PC-3 (cell line): ENCODE measurements at regions not wholly inside any gene's neighbourhood (a gene's known extent, or its start where the extent isn't known, plus 50 kb on each side); places are given as distances from the start of the nearest gene placed in this dataset.

ENCODE experiments used
- ATAC-seq: fragments of 200-7000 bp; cut with Tn5 transposase; 2 replicates; pipeline ENCODE4 v1.9.1; 2020; ENCODE audit warnings: mild to moderate bottlenecking, moderate library complexity
- BruUV-seq: library from RNA; stranded (reverse); fragments of 400-500 nt; replicated peaks from 2 replicates; lab custom pipeline; 2021; lab: Mats Ljungman, UMichigan
- CTCF ChIA-PET: fragments of 300-600 bp; sonication (Branson Sonifier 250); formaldehyde crosslinking; loops from one replicate; lab custom pipeline; 2022; ENCODE audit warnings: antibody characterized with exemption; lab: Charles Lee
- POLR2A ChIA-PET: fragments of 300-600 bp; sonication (Branson Sonifier 250); formaldehyde crosslinking; loops from one replicate; lab custom pipeline; 2022; ENCODE audit warnings: antibody characterized with exemption; ENCODE audit not compliant: unreplicated experiment; lab: Charles Lee
- DNase-seq: peaks from one replicate; pipeline ENCODE4 v3.0.0-alpha.2; 2015
- H2AFZ ChIP-seq: fragments of 300-600 bp; sonication (generic); 2 replicates; pipeline ENCODE4 v1.6.0; 2016; ENCODE audit warnings: antibody characterized with exemption, low read length
- H3F3A ChIP-seq: fragments of 300-600 bp; sonication (generic); one replicate; pipeline ENCODE4 v1.6.0; 2017; ENCODE audit warnings: antibody characterized with exemption, low read length, control low read depth, mild to moderate bottlenecking; ENCODE audit not compliant: unreplicated experiment
- H3K27ac ChIP-seq: fragments of 300-600 bp; sonication (generic); 2 replicates; pipeline ENCODE4 v1.5.1; 2016; ENCODE audit warnings: mild to moderate bottlenecking, low read length
- H3K27me3 ChIP-seq: fragments of 300-600 bp; sonication (generic); 2 replicates; pipeline ENCODE4 v1.6.1; 2016; ENCODE audit warnings: low read length, mixed read lengths
- H3K36me3 ChIP-seq: fragments of 300-600 bp; sonication (generic); 2 replicates; pipeline ENCODE4 v1.6.1; 2016; ENCODE audit warnings: low read depth, mixed run types, low read length, mixed read lengths
- H3K4me1 ChIP-seq: fragments of 300-600 bp; sonication (generic); 2 replicates; pipeline ENCODE4 v1.5.1; 2016; ENCODE audit warnings: low read length; ENCODE audit not compliant: insufficient read depth
- H3K4me2 ChIP-seq: fragments of 300-600 bp; sonication (generic); 2 replicates; pipeline ENCODE4 v1.6.0; 2016; ENCODE audit warnings: low read length
- H3K4me3 ChIP-seq: fragments of 300-600 bp; sonication (generic); 2 replicates; pipeline ENCODE4 v1.5.1; 2016; ENCODE audit warnings: mild to moderate bottlenecking, low read length, mixed read lengths
- H3K79me2 ChIP-seq: fragments of 300-600 bp; sonication (generic); 2 replicates; pipeline ENCODE4 v1.6.1; 2017; ENCODE audit warnings: low read length, mixed read lengths
- H3K9ac ChIP-seq: fragments of 300-600 bp; sonication (generic); 2 replicates; pipeline ENCODE4 v1.6.0; 2016; ENCODE audit warnings: mild to moderate bottlenecking, low read length
- H3K9me2 ChIP-seq: fragments of 300-600 bp; sonication (generic); replicated peaks from 2 replicates; pipeline ENCODE4 v1.6.1; 2016; ENCODE audit warnings: mixed run types, low read length, mixed read lengths
- H3K9me3 ChIP-seq: fragments of 300-600 bp; sonication (generic); 2 replicates; pipeline ENCODE4 v1.6.1; 2016; ENCODE audit warnings: low read length, mixed read lengths
- H4K20me1 ChIP-seq: fragments of 300-600 bp; sonication (generic); 2 replicates; pipeline ENCODE4 v1.6.1; 2016; ENCODE audit warnings: low read length, mixed read lengths
- EZH2 ChIP-seq: fragments of 300-600 bp; sonication (generic); IDR thresholded peaks from one replicate; pipeline ENCODE4 v1.6.1; 2017; ENCODE audit warnings: antibody characterized with exemption, mild to moderate bottlenecking, low read length; ENCODE audit not compliant: unreplicated experiment
- EZH2phosphoT487 ChIP-seq: fragments of 300-600 bp; sonication (generic); IDR thresholded peaks from 2 replicates; pipeline ENCODE4 v1.6.1; 2018; ENCODE audit warnings: mild to moderate bottlenecking, antibody characterized with exemption, low read length, borderline replicate concordance
- intact Hi-C: fragments of 100-400 bp; cut with micrococcal nuclease; formaldehyde crosslinking; loops from 2 replicates; pipeline ENCODE4 v1.9.0; 2023
- TF ChIP-seq, protein P1 (sequence below): fragments of 300-600 bp; sonication (generic); conservative IDR thresholded peaks from 2 replicates; pipeline ENCODE4 v1.5.1; 2017; ENCODE audit warnings: antibody characterized with exemption, low read depth, mild to moderate bottlenecking, low read length

DNA sequence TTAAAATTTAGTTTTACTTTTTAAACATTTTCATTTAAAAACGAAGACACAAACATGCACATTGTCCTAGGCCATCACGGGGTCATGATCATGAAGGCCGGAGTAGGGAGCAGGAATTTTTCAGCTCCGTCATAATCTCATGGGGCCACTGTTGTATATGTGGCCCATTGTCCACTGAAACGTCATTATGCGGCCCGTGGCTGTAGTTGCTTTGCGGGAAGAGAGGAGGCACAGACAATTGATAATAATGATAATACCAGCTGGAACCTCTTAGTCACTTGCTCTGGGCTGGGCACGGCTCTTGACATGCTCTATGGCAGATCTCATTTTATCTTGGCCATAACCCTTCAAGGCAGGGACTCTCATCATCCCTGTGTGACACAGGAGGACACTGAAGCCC is 56.5 kb upstream of the FNDC1 start:
- Histone ChIP-seq H3K27me3 (peaks cover 7% of the 10 kb centered on the region; the same call in 1 of the 2 replicates), H3K27ac (no peak overlapping the region), H3K4me3 (no peak overlapping the region), H3K4me1 (no peaks in the 10 kb centered on the region), H3K9me2 (no peaks in the 10 kb centered on the region), H3F3A (no peaks in the 10 kb centered on the region), H3K79me2 (no peaks in the 10 kb centered on the region), H4K20me1 (no peaks in the 10 kb centered on the region), H2AFZ (no peak overlapping the region), H3K9ac (no peak overlapping the region), H3K4me2 (no peak overlapping the region), H3K9me3 (no peaks in the 10 kb centered on the region), H3K36me3 (no peaks in the 10 kb centered on the region)
- ChIA-PET POLR2A (interaction anchor here (0.6 kb wide), 1 partner anchor 22 kb away, joined by 3 read pairs; no protein-coding TSS in a partner anchor), CTCF (interaction anchor here (0.6 kb wide), 1 partner anchor 10 kb away, joined by 3 read pairs; no protein-coding TSS in a partner anchor)
- DNase-seq (no peak), ATAC-seq (no peak)
- TF ChIP-seq EZH2 (no peak), EZH2phosphoT487 (no peak)
- TF ChIP-seq, protein P1, sequence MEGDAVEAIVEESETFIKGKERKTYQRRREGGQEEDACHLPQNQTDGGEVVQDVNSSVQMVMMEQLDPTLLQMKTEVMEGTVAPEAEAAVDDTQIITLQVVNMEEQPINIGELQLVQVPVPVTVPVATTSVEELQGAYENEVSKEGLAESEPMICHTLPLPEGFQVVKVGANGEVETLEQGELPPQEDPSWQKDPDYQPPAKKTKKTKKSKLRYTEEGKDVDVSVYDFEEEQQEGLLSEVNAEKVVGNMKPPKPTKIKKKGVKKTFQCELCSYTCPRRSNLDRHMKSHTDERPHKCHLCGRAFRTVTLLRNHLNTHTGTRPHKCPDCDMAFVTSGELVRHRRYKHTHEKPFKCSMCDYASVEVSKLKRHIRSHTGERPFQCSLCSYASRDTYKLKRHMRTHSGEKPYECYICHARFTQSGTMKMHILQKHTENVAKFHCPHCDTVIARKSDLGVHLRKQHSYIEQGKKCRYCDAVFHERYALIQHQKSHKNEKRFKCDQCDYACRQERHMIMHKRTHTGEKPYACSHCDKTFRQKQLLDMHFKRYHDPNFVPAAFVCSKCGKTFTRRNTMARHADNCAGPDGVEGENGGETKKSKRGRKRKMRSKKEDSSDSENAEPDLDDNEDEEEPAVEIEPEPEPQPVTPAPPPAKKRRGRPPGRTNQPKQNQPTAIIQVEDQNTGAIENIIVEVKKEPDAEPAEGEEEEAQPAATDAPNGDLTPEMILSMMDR, result no peak
- no TSS peak for BruUV-seq
- intact Hi-C loops, result no loop called here

DNA sequence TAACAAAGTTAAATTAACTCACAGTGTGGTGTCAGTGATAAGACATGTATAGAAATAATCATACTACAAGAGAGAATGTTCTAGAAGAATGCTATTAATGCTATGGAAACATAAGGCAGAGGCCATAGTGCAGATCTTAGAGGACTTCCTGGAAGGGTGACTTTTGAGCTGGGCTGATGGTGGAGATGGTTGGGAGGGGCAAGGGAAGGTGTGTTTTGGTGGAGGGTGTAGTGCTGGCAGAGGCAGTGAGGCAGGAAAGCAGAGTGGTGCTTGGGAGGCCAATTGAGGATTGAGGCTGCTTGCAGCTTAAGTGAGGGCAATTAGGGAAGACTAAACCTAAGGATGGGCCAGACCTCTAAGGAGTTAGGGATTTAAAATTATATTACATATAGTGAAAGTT is 58.5 kb upstream of the FNDC1 start:
- Histone ChIP-seq H3K79me2 (no peaks in the 10 kb centered on the region), H3K4me1 (no peaks in the 10 kb centered on the region), H3K36me3 (no peaks in the 10 kb centered on the region), H2AFZ (no peak overlapping the region), H3K4me3 (no peak overlapping the region), H3K27ac (no peak overlapping the region), H3K27me3 (peaks cover 7% of the 10 kb centered on the region; the same call in 1 of the 2 replicates), H3F3A (no peaks in the 10 kb centered on the region), H4K20me1 (no peaks in the 10 kb centered on the region), H3K9me2 (no peaks in the 10 kb centered on the region), H3K9ac (no peak overlapping the region), H3K9me3 (no peaks in the 10 kb centered on the region), H3K4me2 (no peak overlapping the region)
- ATAC-seq (no peak), DNase-seq (no peak)
- POLR2A ChIA-PET, result no interaction called here
- CTCF ChIA-PET, result no interaction called here
- intact Hi-C loops, result no loop called here
- no TSS peak for BruUV-seq
- TF ChIP-seq EZH2 (no peak), EZH2phosphoT487 (no peak)
- TF ChIP-seq, protein P1, result no peak

DNA sequence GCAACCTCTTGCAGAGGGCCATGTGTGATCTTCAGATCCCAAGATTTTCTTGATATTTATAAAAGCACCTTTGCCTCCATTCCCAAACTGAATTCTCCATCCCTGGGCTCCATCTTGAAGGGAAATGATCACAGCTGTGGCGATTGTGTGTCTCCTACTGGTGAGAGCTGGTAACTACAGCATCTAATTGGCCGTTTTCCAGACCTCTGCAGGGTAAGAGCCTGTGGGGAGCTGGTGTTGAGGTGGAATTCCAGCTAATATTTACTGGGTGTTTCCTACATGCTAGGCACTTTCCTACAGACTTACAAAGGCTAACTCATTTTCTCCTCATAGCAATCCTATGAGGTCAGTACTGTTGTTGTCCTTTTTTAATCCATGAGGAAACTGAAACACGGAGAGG is 59.2 kb upstream of the FNDC1 start:
- Histone ChIP-seq H3K9me3 (no peaks in the 10 kb centered on the region), H3K9ac (no peak overlapping the region), H3K4me3 (no peak overlapping the region), H3K36me3 (no peaks in the 10 kb centered on the region), H2AFZ (no peak overlapping the region), H3K4me2 (no peak overlapping the region), H3K9me2 (no peaks in the 10 kb centered on the region), H3K27me3 (0 out of 2 replicates have a peak, but pooled peaks cover 2% of the 10 kb centered on the region), H3F3A (no peaks in the 10 kb centered on the region), H3K79me2 (no peaks in the 10 kb centered on the region), H3K4me1 (no peaks in the 10 kb centered on the region), H3K27ac (no peak overlapping the region), H4K20me1 (no peaks in the 10 kb centered on the region)
- DNase-seq, result peak; percentile 63
- BruUV-seq, result no TSS peak
- intact Hi-C loops, result no loop called here
- ChIA-PET CTCF (interaction anchor here (0.6 kb wide), 1 partner anchor 1043 kb away, joined by 3 read pairs; no protein-coding TSS in a partner anchor), POLR2A (no interaction called here)
- TF ChIP-seq, protein P1, result peak; percentile 70
- no peak for TF ChIP-seq EZH2
- ATAC-seq, result no peak; the same call in 1 of the 2 replicates
